ENCODE measurements at regions not wholly inside any gene's neighbourhood (a gene's known extent, or its start where the extent isn't known, plus 50 kb on each side); places are given as distances from the start of the nearest gene placed in this dataset.

GRCh38 chr20:56953048-56953586, 313.3 kb downstream of the BMP7 start:
- TF ChIP-seq POLR2AphosphoS5 (IDR thresholded peaks at IDR 0.05): no peak
- TF ChIP-seq CTCF (IDR thresholded peaks at IDR 0.05): no peak
